Astrocyte (in vitro differentiated cells and primary cell): ENCODE measurements at regions not wholly inside any gene's neighbourhood (a gene's known extent, or its start where the extent isn't known, plus 50 kb on each side); places are given as distances from the start of the nearest gene placed in this dataset.

ENCODE experiments used
- EZH2 ChIP-seq: IDR thresholded peaks from 2 replicates; pipeline ENCODE4 v1.6.1; 2012; ENCODE audit warnings: mild to moderate bottlenecking, low read length, inconsistent platforms; ENCODE audit not compliant: insufficient read depth
- TF ChIP-seq, protein P1 (sequence below): IDR thresholded peaks from 2 replicates; pipeline ENCODE4 v1.5.1; 2011; ENCODE audit warnings: low read depth, mild to moderate bottlenecking, inconsistent platforms, low read length, moderate library complexity; ENCODE audit not compliant: insufficient read depth

DNA sequence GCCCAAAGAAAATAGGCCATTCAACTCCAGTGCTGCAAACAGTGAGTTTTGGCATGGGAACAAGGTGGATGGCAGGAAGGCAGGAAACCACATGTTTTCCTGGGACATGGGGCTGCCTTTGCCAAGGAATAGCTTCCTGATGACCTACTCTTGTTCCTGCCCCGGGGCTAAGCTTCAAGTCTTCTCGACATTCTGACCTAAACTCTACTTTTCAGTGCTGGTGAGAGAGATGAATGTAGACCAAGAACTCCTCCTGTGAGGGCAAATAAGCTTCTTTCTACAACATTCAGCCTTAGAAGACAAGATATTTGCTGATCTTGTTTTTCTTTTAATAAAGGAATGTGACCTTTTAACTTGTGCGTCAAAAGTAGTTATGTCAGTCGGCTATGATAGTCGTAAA, 199.0 kb downstream of the GPR37 start:
- TF ChIP-seq, protein P1, sequence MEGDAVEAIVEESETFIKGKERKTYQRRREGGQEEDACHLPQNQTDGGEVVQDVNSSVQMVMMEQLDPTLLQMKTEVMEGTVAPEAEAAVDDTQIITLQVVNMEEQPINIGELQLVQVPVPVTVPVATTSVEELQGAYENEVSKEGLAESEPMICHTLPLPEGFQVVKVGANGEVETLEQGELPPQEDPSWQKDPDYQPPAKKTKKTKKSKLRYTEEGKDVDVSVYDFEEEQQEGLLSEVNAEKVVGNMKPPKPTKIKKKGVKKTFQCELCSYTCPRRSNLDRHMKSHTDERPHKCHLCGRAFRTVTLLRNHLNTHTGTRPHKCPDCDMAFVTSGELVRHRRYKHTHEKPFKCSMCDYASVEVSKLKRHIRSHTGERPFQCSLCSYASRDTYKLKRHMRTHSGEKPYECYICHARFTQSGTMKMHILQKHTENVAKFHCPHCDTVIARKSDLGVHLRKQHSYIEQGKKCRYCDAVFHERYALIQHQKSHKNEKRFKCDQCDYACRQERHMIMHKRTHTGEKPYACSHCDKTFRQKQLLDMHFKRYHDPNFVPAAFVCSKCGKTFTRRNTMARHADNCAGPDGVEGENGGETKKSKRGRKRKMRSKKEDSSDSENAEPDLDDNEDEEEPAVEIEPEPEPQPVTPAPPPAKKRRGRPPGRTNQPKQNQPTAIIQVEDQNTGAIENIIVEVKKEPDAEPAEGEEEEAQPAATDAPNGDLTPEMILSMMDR: no peak
- TF ChIP-seq EZH2: no peak
